HG03558 (cell line): ENCODE measurements at regions not wholly inside any gene's neighbourhood (a gene's known extent, or its start where the extent isn't known, plus 50 kb on each side); places are given as distances from the start of the nearest gene placed in this dataset.
"Not testable (repeated sequence)": the region's sequence is repeated elsewhere in the genome, so short reads cannot be mapped to it uniquely, and the experiment has no call there.

ENCODE experiments used
- ATAC-seq: cut with Tn5 transposase; IDR thresholded peaks from one replicate; pipeline ENCODE4 v1.9.1; 2021; ENCODE audit warnings: moderate number of reproducible peaks; ENCODE audit not compliant: unreplicated experiment; ENCODE audit errors: extremely low read depth

DNA sequence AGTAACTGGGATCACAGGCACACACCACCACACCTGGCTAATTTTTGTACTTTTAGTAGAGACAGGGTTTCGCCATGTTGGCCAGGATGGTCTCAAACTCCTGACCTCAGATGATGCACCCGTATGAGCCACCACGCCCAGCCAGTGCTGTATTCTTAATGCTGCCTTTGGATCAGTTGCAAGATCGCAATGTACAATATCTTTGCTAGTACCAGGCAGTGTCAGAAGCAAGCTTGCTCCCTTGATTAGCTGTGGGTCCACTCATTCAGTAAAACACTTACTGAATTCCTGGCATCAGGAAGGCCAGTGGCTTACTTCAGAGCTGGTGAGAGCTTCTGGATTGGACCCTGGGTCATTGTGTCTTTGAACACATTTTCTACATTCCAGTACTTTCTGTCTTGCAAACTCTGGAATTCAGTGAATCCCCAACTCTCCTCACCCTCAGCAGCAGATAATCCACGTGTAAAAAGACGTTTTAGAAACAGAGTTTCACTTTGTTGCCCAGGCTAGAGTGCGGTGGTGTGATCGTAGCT lies 1183.7 kb downstream of the AACS start:
- ATAC-seq, result no peak

DNA sequence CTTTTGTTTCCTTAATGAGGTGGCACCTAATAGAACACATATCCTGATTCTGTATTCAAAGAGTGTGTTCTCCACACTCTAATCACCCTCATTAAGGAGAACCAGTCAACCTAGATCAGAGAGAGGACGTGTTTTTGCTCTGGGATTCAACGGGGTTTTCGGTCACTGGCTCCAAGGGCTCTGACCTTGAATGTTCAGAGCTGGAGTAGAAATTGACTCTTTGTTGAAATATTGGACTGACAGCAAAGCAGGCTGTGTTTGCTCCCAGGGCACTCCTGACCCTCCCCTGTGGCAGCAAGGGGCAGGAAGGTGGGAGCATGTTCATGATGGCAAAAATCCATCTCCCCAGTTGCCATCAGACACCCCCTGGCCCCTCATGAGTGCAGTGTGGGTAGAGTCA lies 1193.0 kb downstream of the AACS start:
- no peak for ATAC-seq

DNA sequence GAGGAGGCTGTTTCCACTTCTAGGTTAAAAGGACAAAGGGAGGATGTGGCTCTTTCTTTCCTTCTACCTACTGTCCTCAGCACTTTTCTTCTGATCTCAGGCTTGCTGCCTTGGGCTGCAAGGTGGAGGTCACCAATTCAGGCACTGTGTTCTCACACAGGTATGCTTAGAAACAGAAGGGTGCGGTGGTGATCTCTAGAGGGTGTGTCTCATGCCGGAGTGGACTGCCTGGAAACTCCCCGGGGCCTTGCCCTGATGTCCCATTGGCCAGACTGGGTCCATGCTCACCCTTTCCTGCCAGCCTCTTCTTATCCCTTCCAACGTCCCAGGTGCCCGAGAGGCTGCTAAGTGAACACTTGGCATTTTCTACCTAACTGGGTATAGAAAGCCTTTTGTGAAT lies 1197.6 kb downstream of the AACS start:
- no peak for ATAC-seq

DNA sequence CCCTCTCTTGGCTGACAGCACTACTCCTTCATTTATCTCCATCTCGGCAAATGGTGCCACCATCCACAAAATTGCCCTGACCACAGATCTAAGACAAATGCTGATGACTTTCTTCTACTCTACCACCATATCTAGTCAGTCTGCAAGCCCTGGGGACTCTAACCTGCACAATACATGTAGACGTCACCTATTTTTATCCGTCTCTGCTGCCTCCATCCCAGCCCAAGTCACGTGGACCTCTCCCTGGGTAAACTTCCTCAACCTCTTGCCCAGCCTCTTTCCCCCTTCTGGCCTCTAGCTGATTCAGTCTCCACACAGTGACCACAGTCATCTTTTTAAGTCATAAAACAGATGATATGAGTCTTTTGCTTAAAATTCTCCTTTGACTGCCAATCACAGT lies 1203.0 kb downstream of the AACS start:
- no peak for ATAC-seq

DNA sequence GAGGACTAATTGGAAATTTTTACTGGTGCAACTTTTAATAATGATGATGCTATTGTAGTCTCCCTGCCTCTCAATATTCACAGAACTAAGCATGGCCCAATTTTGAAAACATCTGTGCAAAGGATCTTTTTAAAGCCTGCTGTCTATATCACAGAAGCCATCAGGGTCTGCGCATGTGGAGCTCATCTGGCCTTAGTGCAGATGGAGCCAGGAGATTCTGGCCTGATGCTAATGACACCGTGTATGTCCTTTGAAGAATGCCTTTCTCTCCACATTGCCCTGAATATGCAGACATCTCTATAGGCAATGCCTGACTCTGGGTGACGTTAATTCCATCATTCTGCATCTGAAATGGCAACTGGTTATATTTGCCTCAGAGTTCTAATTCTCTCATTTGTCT lies 1205.9 kb downstream of the AACS start:
- no peak for ATAC-seq

DNA sequence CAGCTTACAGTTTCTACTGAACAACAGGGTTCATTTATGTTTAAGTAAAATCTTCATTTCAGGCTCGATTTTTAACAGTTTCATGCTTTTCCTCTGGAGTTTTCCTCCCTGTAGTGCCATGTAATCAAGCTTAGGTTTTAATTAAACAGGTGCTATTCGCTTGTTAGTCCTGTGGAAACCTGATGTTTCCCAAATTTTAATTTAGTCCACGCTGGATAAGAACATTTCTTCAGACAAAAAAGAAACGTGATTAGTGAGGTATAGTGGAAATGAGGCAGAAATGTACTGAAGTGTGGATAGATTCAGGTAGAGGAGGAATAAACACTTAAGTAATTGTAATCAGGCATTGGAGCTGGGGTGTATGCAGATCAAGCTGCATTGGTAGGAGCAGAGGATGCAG lies 1217.5 kb downstream of the AACS start:
- ATAC-seq, result no peak

DNA sequence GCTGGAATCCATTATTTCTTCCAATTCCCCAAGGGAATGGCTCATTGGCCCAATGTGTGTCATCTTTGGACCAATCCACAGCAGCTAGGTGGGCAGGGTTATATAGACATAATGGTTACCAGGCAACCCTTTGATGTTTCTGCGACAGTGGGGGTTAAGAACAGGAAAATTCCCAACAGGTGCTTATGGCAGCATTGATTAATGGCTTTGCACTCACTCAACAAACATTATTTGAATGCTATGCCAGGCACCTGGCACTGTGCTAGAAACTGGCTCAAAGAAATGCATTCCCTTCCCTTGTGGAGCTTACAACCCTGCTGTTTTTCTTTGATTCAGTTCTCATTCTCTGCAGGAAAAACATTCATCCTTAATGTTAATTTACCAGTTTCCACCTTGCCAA lies 1221.0 kb downstream of the AACS start:
- ATAC-seq, result no peak

DNA sequence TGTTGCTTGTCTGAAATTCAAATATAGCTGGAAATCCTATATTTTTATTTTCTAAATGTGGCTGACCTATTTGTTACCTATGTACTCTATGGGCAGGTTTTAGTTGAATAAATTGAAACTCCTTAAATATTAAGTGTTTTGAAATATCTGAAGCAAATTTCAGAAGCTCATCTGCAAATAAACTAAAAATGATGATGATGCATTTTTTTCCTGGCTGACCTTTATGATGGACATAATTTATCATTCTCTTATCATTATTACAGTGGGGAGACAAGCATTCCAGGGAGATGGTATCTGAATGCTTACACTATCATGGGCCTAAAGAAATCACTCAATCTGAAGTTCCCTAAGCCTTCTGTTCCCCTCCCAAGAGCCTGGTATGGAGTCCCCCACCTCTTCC lies 1225.2 kb downstream of the AACS start:
- ATAC-seq, result no peak

DNA sequence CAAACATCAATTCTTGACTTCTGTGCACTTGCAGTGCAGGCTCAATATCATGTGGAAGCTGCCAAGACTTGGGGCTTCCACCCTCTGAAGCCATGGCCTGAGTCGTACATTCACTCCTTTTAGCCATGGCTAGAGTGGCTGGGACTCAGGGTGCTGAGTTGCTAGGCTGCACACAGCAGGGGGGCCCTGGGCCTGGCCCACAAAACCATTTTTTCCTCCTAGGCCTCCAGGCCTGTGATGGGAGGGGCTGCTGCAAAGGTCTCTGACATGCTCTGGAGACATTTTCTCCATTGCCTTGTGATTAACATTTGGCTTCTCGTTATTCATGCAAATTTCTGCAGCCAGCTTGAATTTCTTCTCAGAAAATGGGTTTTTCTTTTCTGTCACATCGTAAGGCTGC lies 1226.8 kb downstream of the AACS start:
- ATAC-seq, result not testable (repeated sequence)

DNA sequence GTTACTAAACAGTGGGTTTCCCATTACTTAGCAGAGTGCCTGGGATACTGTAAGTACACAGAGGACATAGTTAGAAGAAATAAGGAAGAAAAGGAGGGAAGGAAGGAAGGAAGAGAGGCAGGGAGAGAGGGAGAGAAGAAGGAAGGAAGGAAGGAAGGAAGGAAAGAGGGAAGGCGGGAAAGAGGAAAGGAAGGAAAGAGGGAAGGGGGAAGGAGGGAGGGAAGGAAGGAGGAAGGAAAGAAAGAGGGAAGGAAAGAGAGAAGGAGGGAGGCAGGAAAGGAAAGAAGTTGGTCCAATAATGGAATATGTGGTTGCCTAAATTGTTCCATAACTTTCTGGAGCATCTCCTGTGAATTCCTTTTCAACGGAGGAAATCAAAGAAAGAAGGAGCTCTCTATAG lies 1230.4 kb downstream of the AACS start:
- no peak for ATAC-seq

DNA sequence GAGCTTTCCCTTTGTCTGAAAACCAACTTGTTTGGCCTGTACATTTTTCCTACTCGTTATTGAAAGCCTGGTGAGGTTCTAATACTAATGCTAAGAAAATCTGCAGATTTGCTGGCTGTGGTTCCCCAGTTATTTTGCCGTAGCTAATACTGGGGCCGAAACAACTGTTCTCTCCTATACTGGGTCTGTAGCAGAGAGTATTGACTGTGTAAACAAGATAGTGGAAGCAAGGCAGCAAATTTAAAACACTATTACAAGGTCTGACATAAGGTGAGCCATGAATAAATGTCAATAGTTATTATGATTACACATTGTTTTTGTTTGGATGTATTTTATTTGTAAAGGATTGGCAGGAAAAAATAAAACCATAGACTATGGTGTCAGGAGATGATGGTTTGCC lies 1244.0 kb downstream of the AACS start:
- no peak for ATAC-seq

DNA sequence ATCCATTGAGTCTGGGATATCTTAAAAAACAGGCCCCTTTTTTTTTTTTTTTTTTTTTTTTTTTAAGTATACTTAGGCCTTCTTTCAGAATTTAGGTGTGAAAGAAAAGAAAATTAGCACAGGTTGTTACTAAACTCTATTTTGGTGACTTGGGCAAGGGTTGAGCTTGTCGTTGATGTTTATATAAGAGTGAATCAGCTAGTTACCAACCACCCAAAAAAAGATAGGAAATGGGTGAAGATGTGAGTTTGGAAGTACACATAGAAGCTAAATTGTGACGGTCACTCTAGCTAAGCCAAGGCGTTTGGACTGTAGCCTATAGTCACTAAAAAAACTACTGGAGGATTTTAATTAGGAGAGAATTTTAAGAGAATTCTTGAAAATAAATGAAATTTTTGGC lies 1247.2 kb downstream of the AACS start:
- no peak for ATAC-seq

DNA sequence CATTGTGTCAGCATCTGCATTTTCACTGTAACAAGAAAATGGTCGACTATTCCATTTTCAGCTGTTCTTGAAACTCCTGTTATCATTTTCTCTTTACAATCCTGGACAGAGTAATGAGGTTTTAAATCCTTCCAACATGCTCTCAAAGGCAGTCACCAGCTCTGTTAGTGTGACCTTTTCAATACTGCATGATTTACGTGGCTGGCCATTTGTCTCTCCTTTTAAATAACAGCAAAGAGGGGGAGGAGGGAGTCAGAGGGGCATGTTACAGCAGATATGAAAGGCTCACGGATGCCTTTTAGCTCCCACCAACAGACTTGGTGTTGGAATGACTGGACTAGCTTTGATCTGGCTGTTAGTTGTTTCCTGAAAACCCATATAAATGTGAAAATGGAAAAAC lies 1251.2 kb downstream of the AACS start:
- ATAC-seq, result no peak

DNA sequence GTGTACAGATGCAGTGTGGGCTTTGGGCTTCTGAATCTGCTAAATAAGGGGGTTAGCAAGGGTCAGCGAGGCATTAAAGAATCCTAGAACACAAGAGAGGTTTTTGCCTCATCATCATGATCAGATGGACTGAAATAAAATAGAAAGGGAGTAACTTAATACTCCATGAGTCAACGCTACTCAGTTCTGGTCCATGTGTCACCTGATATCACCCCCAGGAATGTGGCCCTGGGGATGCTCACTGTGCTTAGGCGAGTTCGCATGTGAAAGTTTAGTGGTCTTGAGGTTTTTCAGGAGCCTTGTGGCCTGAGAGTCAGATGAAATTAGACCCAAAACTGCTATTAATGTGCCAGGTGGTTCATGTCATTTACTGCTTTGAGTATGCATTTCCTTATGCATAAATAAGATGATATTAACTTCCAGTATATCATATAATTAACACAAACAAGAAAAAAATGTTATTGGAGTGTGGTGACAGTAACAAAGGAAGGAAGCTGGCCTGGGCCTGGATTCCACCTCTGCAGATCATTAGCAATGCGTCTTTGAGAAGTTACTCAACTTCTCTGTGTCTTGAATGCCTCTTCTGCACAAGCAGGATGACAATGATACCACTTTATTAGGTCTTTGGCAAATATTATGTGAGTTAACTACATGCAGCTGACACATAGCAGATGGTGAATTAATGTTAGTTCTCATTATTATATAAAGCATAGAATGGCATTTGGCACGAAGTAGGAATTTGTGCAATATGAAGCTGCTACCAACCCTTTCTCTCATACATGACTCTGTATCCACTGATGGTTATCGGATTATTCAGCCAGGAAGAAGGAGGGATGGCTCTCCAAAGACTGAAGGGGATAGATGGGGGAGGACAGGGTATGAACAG lies 1272.6 kb downstream of the AACS start:
- ATAC-seq, result no peak

DNA sequence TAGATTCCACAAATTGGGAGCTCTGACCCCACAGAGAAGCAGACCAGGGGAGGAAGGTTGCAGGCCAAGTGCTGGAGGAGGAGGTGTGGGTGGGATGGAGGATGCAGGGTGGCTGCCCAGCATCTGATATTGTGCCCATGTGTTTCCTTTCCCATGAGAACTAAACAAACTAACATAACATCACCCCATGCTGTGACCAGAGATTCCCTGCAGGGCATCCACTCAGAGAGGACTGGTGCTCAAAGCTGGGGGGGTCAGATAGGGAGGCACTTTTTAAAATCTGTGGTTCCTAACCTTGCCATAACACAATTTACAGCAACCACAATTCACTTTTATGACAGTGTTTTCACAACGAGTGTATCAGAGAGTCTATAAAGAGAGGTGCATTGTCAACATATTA lies 1277.6 kb downstream of the AACS start:
- ATAC-seq, result no peak

DNA sequence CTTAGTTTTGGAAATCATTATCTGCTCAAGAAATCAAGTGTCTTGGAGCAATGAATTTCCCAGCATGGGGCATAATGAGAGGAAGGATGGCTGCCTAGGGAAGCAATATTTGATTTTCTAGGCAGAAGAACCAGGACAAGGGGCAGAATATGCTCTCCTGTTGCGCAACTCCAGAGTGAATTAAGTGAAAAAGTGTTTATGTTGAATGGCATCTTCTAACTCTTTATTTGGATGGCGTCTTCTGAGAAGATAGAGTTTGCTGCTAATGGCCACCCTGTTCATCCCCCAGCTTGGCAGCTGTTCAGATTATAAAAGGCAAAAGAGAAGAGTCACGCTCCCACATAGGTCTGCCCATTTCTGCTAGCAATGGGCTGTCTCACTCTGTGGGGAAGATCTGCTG lies 1278.1 kb downstream of the AACS start:
- ATAC-seq, result no peak

DNA sequence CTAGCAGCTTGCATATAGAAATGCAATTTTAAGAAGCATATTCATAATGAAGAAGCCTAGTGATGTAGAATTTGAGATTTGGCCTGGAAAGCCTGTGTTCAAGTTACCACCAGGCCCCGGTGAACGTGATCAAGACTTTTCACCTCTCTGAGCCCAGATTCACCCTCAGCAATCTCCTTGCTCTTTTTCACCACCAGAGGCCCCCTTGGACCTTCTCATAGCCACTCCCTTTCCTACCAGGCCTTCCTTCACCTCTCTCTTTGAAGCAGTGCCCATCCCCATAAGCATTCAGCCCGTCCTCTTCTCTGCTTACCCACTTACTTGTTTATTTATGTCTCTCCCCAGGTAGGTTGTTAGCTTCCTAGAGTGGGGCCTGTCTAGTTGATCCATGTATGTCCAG lies 1280.9 kb downstream of the AACS start:
- ATAC-seq, result no peak

DNA sequence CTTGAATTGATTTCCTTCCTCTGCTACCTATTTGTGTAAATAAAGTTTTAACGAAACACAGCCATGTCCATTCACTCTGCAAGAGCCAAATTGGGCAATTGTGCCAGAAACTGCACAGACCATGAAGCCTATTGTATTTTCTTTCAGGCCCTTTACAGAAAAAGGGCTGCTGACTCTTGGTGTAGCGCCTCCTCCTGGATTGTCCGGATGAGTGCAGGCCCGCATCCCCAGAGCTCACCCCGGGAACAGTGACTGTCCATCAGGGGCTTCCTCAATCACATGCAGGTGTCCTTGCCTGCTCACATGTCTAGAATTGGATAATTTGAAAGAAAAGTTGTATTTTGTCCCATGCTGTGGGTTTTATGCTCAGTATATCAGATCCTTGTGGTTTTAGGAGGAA lies 1282.2 kb downstream of the AACS start:
- no peak for ATAC-seq

DNA sequence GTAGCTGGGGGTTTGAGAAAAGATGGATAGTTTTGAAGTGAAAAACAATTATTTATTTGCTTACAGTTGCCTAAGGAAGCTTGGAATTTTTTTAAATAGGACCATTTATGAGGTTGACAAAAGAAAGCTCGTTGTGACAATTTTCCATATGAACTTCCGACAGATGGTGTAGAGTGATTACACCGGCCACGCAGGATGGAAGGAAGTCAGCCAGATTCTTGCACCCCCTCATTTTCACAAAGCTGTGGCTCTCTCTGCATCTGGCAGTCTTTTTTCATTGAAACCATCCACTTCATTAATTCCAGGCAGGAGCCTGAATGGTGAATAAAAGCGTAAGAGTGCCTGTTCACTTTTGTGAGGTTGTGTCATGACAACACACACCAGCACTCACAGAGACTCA lies 1284.1 kb downstream of the AACS start:
- ATAC-seq, result no peak

DNA sequence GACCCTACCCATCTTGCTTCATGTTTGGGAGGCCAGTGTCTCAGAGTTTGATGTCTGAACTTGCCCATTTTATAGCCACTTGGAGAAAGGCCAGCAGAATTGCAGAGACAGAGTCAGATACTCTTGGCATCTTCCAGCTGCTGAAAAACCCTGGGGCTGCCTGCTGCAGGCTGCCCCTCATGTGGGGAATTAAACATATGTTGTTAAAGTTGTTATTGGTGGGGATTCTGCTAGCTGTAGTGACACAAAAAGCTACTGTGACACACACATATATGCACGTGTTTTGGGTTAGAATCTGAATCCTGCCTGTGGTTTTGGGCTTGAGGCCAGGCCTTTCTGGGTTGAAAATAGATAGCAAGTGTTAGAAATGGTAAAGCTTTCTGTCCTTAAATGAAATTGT lies 1288.4 kb downstream of the AACS start:
- ATAC-seq, result no peak

DNA sequence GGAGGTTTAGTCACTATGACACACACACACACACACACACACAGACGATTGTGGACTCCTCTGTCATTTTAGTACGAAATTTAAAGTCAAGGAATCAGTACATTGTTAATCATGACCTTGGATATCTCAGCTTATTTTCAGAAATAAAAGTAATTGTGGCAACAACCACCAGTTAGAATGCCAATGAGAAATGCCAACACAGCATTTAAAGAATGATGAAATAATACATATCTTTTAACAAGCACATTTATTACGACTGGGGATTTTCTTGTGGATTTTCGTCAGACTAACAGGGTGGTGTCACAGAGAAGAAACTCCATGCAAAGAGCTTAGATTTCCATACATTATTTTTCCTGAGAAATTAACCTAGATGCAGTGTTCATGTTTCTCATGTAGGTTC lies 1289.4 kb downstream of the AACS start:
- no peak for ATAC-seq

DNA sequence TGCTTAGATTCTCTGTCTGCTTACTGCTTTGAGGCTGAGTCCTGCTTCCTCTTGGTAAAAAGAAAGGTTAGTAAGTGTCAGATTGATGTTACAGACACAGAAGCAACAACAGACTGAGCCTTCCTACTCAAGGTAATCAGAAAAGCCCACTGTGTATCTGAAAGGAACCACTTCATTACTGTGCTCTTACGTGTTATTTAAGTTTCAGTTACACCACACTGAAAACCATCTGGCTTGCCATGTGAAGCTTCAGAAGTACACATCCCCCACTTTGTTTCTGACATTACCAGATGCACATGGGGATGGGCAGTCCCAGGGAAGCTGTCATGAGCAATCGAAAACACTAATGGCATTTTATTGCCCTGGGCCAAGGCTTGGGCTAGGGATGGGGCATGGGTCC lies 1290.1 kb downstream of the AACS start:
- ATAC-seq, result no peak
